T-helper 2 cell treated with Interferon-gamma antibody and Interleukin-4, amounts not matched to agents 5 μg/mL and 100 μg/mL, for 36 hours (primary cell): ENCODE measurements at regions not wholly inside any gene's neighbourhood (a gene's known extent, or its start where the extent isn't known, plus 50 kb on each side); places are given as distances from the start of the nearest gene placed in this dataset.

ENCODE experiments used
- DNase-seq: peaks from one replicate; pipeline ENCODE4 v3.0.0; 2021; ENCODE audit warnings: low spot score
- H3K27ac Mint-ChIP-seq: one replicate; pipeline ENCODE4 v1.8.0; 2021; ENCODE audit warnings: mild to moderate bottlenecking, mixed read lengths
- H3K27me3 Mint-ChIP-seq: one replicate; pipeline ENCODE4 v1.8.0; 2021; ENCODE audit warnings: low read depth, mixed read lengths
- H3K36me3 Mint-ChIP-seq: one replicate; pipeline ENCODE4 v1.8.0; 2021; ENCODE audit warnings: low read depth, mixed read lengths
- H3K4me1 Mint-ChIP-seq: one replicate; pipeline ENCODE4 v1.8.0; 2021; ENCODE audit warnings: low read depth, mixed read lengths
- H3K4me3 Mint-ChIP-seq: one replicate; pipeline ENCODE4 v1.8.0; 2022; ENCODE audit warnings: mild to moderate bottlenecking, moderate library complexity, mixed read lengths
- H3K9me3 Mint-ChIP-seq: one replicate; pipeline ENCODE4 v1.8.0; 2021; ENCODE audit warnings: mixed read lengths

GRCh38 chr22:48945621-48946458, 881.8 kb downstream of the BRD1 start:
- Mint-ChIP-seq H3K4me3 (no peak overlapping the region), H3K27ac (no peak overlapping the region), H3K9me3 (no peaks in the 10 kb centered on the region), H3K36me3 (no peaks in the 10 kb centered on the region), H3K27me3 (no peaks in the 10 kb centered on the region), H3K4me1 (no peaks in the 10 kb centered on the region)
- DNase-seq: no peak

- H3K4me1 Mint-ChIP-seq: no peaks in the 10 kb centered on the region
- H3K27ac Mint-ChIP-seq: no peak overlapping the region
- H3K4me3 Mint-ChIP-seq: no peak overlapping the region
Observed at GRCh38 chr22:48944751-48945620, 882.7 kb downstream of the BRD1 start.

GRCh38 chr22:48944433-48944750, 883.3 kb downstream of the BRD1 start:
- Mint-ChIP-seq H3K9me3 (no peaks in the 10 kb centered on the region), H3K4me1 (no peaks in the 10 kb centered on the region), H3K36me3 (no peaks in the 10 kb centered on the region), H3K27ac (no peak overlapping the region), H3K4me3 (no peak overlapping the region), H3K27me3 (no peaks in the 10 kb centered on the region)
- DNase-seq: no peak

More at GRCh38 chr22:48944751-48945620, 882.7 kb downstream of the BRD1 start:
- Mint-ChIP-seq H3K36me3 (no peaks in the 10 kb centered on the region), H3K9me3 (no peaks in the 10 kb centered on the region), H3K27me3 (no peaks in the 10 kb centered on the region)
- no peak for DNase-seq

- no peak overlapping the region for H3K27ac Mint-ChIP-seq
- H3K4me1 Mint-ChIP-seq: no peaks in the 10 kb centered on the region
- no peaks in the 10 kb centered on the region for H3K36me3 Mint-ChIP-seq
- no peak overlapping the region for H3K4me3 Mint-ChIP-seq
- no peaks in the 10 kb centered on the region for H3K9me3 Mint-ChIP-seq
- no peak for DNase-seq
- H3K27me3 Mint-ChIP-seq: no peaks in the 10 kb centered on the region
Observed at GRCh38 chr22:48943567-48944432, 883.9 kb downstream of the BRD1 start.

GRCh38 chr22:48942698-48943566, 884.7 kb downstream of the BRD1 start:
- no peak overlapping the region for H3K27ac Mint-ChIP-seq
- H3K4me3 Mint-ChIP-seq: no peak overlapping the region
- H3K4me1 Mint-ChIP-seq: no peaks in the 10 kb centered on the region
- H3K27me3 Mint-ChIP-seq: no peaks in the 10 kb centered on the region
- no peak for DNase-seq
- H3K9me3 Mint-ChIP-seq: no peaks in the 10 kb centered on the region
- H3K36me3 Mint-ChIP-seq: no peaks in the 10 kb centered on the region

GRCh38 chr22:48941903-48942575, 885.6 kb downstream of the BRD1 start:
- DNase-seq: no peak
- Mint-ChIP-seq H3K27me3 (no peaks in the 10 kb centered on the region), H3K36me3 (no peaks in the 10 kb centered on the region), H3K9me3 (no peaks in the 10 kb centered on the region), H3K27ac (no peak overlapping the region), H3K4me1 (no peaks in the 10 kb centered on the region), H3K4me3 (no peak overlapping the region)

GRCh38 chr22:48941033-48941902, 886.4 kb downstream of the BRD1 start:
- no peaks in the 10 kb centered on the region for H3K4me1 Mint-ChIP-seq
- H3K27ac Mint-ChIP-seq: no peak overlapping the region
- no peaks in the 10 kb centered on the region for H3K36me3 Mint-ChIP-seq
- H3K9me3 Mint-ChIP-seq: no peaks in the 10 kb centered on the region
- no peaks in the 10 kb centered on the region for H3K27me3 Mint-ChIP-seq
- no peak for DNase-seq
- no peak overlapping the region for H3K4me3 Mint-ChIP-seq

GRCh38 chr22:48940266-48941032, 887.2 kb downstream of the BRD1 start:
- H3K9me3 Mint-ChIP-seq: no peaks in the 10 kb centered on the region
- H3K27me3 Mint-ChIP-seq: no peaks in the 10 kb centered on the region
- H3K4me3 Mint-ChIP-seq: no peak overlapping the region
- no peak overlapping the region for H3K27ac Mint-ChIP-seq
- H3K36me3 Mint-ChIP-seq: no peaks in the 10 kb centered on the region
- no peak for DNase-seq
- H3K4me1 Mint-ChIP-seq: no peaks in the 10 kb centered on the region

GRCh38 chr22:48939441-48940265, 888.0 kb downstream of the BRD1 start:
- H3K27me3 Mint-ChIP-seq: no peaks in the 10 kb centered on the region
- H3K27ac Mint-ChIP-seq: no peak overlapping the region
- no peak for DNase-seq
- H3K4me3 Mint-ChIP-seq: no peak overlapping the region
- H3K9me3 Mint-ChIP-seq: no peaks in the 10 kb centered on the region
- H3K36me3 Mint-ChIP-seq: no peaks in the 10 kb centered on the region
- H3K4me1 Mint-ChIP-seq: no peaks in the 10 kb centered on the region

- Mint-ChIP-seq H3K27ac (no peak overlapping the region), H3K27me3 (no peaks in the 10 kb centered on the region), H3K4me1 (no peaks in the 10 kb centered on the region), H3K9me3 (no peaks in the 10 kb centered on the region), H3K4me3 (no peak overlapping the region), H3K36me3 (no peaks in the 10 kb centered on the region)
- DNase-seq: no peak
Observed at GRCh38 chr22:48938741-48939140, 888.9 kb downstream of the BRD1 start.

GRCh38 chr22:48937032-48937639, 890.5 kb downstream of the BRD1 start:
- Mint-ChIP-seq H3K36me3 (no peaks in the 10 kb centered on the region), H3K4me3 (no peak overlapping the region), H3K27ac (no peak overlapping the region), H3K4me1 (no peaks in the 10 kb centered on the region), H3K9me3 (no peaks in the 10 kb centered on the region), H3K27me3 (no peaks in the 10 kb centered on the region)
- no peak for DNase-seq
